Activated CD4-positive, alpha-beta memory T cell treated with anti-CD3 and anti-CD28 coated beads, Interleukin-2, amount 10 ng/mL, durations not matched to agents 7 days and 5 days (primary cell): ENCODE measurements at regions not wholly inside any gene's neighbourhood (a gene's known extent, or its start where the extent isn't known, plus 50 kb on each side); places are given as distances from the start of the nearest gene placed in this dataset.
"Not testable (repeated sequence)": the region's sequence is repeated elsewhere in the genome, so short reads cannot be mapped to it uniquely, and the experiment has no call there.

Source experiments
- CTCF ChIA-PET: fragments of 350-600 bp; sonication (Branson Sonifier 250); formaldehyde crosslinking; loops from one replicate; lab custom pipeline; 2021; ENCODE audit warnings: antibody characterized with exemption, inconsistent platforms; lab: Charles Lee
- POLR2A ChIA-PET: fragments of 350-600 bp; sonication (Branson Sonifier 250); formaldehyde crosslinking; loops from one replicate; lab custom pipeline; 2021; ENCODE audit warnings: antibody characterized with exemption; lab: Charles Lee
- DNase-seq: peaks from one replicate; pipeline ENCODE4 v3.0.0-alpha.2; 2020
- H3K27ac Mint-ChIP-seq: one replicate; pipeline ENCODE4 v1.8.0; 2021; ENCODE audit warnings: mild to moderate bottlenecking, mixed read lengths
- H3K27me3 Mint-ChIP-seq: one replicate; pipeline ENCODE4 v1.8.0; 2021; ENCODE audit warnings: mixed read lengths
- H3K36me3 Mint-ChIP-seq: one replicate; pipeline ENCODE4 v1.8.0; 2021; ENCODE audit warnings: low read depth, mixed read lengths
- H3K4me1 Mint-ChIP-seq: one replicate; pipeline ENCODE4 v1.8.0; 2021; ENCODE audit warnings: mixed read lengths
- H3K4me3 Mint-ChIP-seq: one replicate; pipeline ENCODE4 v1.8.0; 2021; ENCODE audit warnings: mild to moderate bottlenecking, mixed read lengths
- H3K9me3 Mint-ChIP-seq: one replicate; pipeline ENCODE4 v1.8.0; 2021; ENCODE audit warnings: mixed read lengths

DNA sequence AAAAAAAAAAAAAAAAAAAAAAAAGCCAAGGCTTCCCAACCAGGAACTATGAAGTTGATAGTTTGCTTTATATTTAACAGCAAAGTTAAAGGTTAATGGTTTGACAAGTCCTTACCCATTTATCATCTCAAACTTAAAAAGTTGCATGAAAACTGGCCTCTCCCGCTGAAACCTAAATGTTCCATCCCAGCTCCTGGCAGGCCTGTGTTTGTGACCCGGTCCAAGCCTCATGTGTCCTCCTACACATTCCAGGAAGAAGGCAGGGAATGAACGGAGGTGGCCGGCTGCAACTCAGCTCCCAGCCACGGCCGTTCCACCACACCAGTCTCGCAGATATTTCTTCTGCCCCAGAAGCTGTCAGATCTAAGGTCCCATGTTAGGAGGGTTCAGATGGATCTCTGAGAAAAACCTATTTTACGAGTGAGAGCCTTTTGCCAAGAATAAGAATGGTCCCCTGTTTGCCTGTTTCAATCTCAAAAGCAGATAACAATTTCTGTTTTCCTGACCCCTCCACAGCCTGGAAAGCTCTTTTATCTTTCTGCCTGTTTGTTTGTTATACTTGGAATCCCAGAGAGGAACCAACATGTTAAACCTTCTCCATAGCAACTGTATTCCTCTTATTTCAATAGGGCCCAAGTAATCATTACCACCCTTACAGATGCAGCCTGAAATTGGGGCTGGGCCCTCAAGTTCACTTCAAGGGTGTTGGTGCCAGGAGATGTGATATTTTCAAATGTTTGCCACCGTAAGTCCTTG lies 56.5 kb downstream of the KCTD12 start:
- ChIA-PET CTCF (interaction anchor here (1.1 kb wide), 2 partner anchors 56 to 74 kb away, joined by 3 read pairs; no protein-coding TSS in a partner anchor), POLR2A (no interaction called here)
- Mint-ChIP-seq H3K4me1 (peaks cover 4% of the 10 kb centered on the region), H3K36me3 (no peaks in the 10 kb centered on the region), H3K9me3 (no peaks in the 10 kb centered on the region), H3K27me3 (peaks cover 4% of the 10 kb centered on the region), H3K4me3 (no peak overlapping the region), H3K27ac (no peak overlapping the region)
- no peak for DNase-seq

DNA sequence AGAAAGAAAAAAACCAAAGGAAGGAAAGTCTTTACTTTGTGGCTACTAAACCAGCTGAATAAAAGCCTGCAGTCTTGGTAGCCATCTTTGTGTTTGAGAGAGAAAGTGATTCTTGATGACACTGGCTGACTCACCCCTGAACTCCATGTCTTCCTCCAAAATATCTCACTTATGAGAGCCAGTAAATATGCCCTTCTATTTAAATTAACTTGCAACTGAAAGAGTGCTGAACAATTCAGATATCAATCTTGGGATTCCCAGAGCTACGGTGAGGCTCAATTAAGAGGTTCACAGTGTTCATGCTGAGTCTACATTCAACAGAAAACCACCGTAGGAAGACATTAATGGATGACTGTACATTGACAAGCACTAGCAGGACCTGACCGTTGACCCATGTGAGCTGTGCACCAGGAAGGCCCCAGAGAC lies 57.9 kb downstream of the KCTD12 start:
- POLR2A ChIA-PET: no interaction called here
- Mint-ChIP-seq H3K4me1 (peaks cover 4% of the 10 kb centered on the region), H3K4me3 (no peak overlapping the region), H3K9me3 (no peaks in the 10 kb centered on the region), H3K36me3 (no peaks in the 10 kb centered on the region), H3K27ac (no peak overlapping the region), H3K27me3 (peaks cover 4% of the 10 kb centered on the region)
- CTCF ChIA-PET: interaction anchor here (0.7 to 1.1 kb wide), 2 partner anchors 57 kb away, joined by 3 read pairs; no protein-coding TSS in a partner anchor
- DNase-seq: no peak

DNA sequence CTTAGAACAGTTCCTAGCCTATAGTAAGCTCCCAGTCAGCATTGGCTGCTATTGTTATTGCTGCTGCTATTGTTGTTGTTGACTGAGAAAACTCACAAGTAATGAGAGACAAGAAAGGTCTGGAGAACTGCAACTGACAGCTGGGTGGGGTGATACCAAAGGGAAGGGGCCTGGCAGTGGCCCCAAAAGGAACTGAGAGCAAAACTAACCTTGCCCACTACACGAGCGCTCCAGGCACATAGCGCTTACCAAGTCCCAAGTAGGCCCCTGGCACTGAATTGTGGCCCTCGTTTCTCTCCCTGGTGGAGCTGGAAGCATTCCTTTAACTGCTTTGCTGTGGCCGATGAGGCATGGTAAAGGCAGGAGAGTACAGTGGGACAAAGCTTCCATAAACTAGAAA lies 59.7 kb downstream of the KCTD12 start:
- no peak for DNase-seq
- Mint-ChIP-seq H3K4me3 (no peak overlapping the region), H3K4me1 (peaks cover 4% of the 10 kb centered on the region), H3K27me3 (peaks cover 4% of the 10 kb centered on the region), H3K27ac (no peak overlapping the region), H3K36me3 (no peaks in the 10 kb centered on the region), H3K9me3 (no peaks in the 10 kb centered on the region)
- ChIA-PET CTCF (interaction anchor here (1.6 kb wide), 1 partner anchor 77 kb away, joined by 5 read pairs; no protein-coding TSS in a partner anchor), POLR2A (no interaction called here)

DNA sequence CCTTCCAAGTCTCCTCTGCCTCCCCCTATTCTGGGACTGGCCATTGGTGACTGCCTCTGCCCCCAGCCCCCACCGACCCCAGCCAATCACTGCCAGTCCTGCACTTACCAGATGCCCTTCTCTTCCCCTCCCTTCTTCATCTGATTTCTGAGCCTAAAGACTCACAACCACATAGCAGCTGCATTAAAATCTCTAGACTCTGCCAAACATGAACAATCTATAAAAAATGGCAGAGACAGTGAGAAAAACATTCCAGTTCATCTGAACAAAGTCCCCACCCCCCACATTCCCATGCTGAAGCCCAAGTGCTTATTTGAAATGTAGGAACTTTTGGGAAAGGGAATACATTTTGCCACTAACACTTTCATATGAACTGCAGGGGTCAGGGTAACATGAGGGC lies 60.8 kb downstream of the KCTD12 start:
- Mint-ChIP-seq H3K4me1 (peaks cover 4% of the 10 kb centered on the region), H3K36me3 (no peaks in the 10 kb centered on the region), H3K27ac (no peak overlapping the region), H3K4me3 (no peak overlapping the region), H3K9me3 (no peaks in the 10 kb centered on the region), H3K27me3 (peaks cover 4% of the 10 kb centered on the region)
- DNase-seq: no peak
- ChIA-PET POLR2A (interaction anchor here (1.6 kb wide), 1 partner anchor 60 kb away, joined by 3 read pairs; no protein-coding TSS in a partner anchor), CTCF (interaction anchor here (1.6 kb wide), 1 partner anchor 78 kb away, joined by 5 read pairs; no protein-coding TSS in a partner anchor)

DNA sequence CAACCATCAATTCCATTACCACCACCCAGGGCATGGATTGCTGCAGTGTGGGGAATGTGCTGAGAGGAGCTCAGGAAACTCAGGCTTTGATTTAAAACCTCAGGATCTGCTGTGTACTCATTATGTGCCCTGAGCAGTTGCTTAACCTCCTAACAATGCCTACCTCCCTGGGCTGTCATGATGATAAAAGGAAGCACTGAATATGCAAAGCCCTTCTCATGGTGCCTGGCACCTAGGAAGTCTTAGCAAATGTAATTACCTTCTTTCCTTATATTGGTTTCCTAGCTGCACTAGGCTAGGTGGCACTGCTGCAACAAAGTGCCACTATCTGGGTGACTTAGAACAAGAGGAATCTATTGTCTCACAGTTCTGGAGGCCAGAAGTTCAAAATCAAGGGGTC lies 62.2 kb downstream of the KCTD12 start:
- ChIA-PET POLR2A (interaction anchor here (1.6 kb wide), 1 partner anchor 61 kb away, joined by 3 read pairs; no protein-coding TSS in a partner anchor), CTCF (interaction anchor here (1.1 kb wide), 1 partner anchor 62 kb away, joined by 5 read pairs; no protein-coding TSS in a partner anchor)
- Mint-ChIP-seq H3K4me3 (no peak overlapping the region), H3K9me3 (no peaks in the 10 kb centered on the region), H3K4me1 (peaks cover 4% of the 10 kb centered on the region), H3K36me3 (no peaks in the 10 kb centered on the region), H3K27me3 (peaks cover 2% of the 10 kb centered on the region), H3K27ac (no peak overlapping the region)
- DNase-seq: no peak

DNA sequence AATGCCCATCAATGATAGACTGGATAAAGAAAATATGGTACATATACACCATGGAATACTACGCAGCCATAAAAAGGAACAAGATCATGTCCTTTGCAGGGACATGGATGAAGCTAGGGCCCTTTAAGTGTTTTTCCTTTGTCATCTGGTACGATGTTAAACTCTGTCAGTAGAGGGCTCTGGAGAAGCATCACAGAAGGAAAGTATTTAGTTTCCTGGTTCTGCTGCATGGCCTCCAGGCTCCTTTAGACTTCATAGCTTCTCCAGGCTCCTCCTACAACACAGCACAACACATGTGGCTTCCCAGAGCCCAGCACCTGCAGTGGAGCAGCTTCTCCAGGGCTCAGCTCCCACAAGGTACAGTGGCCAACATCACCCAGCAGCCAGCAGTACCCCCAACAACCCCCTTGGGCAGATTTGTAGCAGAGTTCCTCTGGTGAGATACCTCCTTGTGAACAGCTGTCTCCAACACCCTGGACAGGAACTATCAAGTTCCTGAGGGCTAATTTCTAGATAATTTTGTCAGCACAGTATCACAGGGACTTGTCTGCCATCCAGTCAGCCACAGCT lies 63.4 kb downstream of the KCTD12 start:
- CTCF ChIA-PET: interaction anchor here (0.7 to 1.7 kb wide), 5 partner anchors 62 to 86 kb away, joined by 3 to 10 read pairs (median 5); no protein-coding TSS in a partner anchor
- DNase-seq: no peak

DNA sequence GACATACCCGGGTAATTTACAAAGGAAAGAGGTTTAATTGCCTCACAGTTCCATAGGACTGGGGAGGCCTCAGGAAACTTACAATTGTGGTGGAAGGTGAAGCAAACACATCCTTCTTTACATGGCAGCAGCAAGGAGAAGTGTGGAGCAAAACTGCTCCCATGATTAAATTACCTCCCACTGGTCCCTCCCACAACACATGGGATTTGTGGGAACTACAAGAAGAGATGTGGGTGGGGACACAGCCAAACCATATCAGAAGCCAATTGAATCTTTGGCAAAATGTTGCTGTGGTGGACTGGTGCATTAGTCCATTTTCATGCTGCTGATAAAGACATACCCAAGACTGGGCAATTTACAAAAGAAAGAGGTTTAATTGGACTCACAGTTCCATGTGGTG lies 65.0 kb downstream of the KCTD12 start:
- H3K9me3 Mint-ChIP-seq, POLR2A ChIA-PET, DNase-seq, H3K36me3 Mint-ChIP-seq, H3K27ac Mint-ChIP-seq, H3K4me3 Mint-ChIP-seq, H3K4me1 Mint-ChIP-seq: not testable (repeated sequence)
- peaks cover 13% of the 10 kb centered on the region for H3K27me3 Mint-ChIP-seq
- CTCF ChIA-PET: interaction anchor here (1.5 kb wide), 1 partner anchor 82 kb away, joined by 5 read pairs; no protein-coding TSS in a partner anchor

More for the DNA sequence above, 63.4 kb downstream of the KCTD12 start:
- H3K4me3 Mint-ChIP-seq: no peak overlapping the region
- H3K9me3 Mint-ChIP-seq: no peaks in the 10 kb centered on the region
- H3K27me3 Mint-ChIP-seq: peaks cover 9% of the 10 kb centered on the region
- no peak overlapping the region for H3K27ac Mint-ChIP-seq
- POLR2A ChIA-PET: interaction anchor here (1.0 kb wide), 1 partner anchor 63 kb away, joined by 3 read pairs; the partner anchor contains the start of gene KCTD12
- H3K4me1 Mint-ChIP-seq: no peaks in the 10 kb centered on the region
- no peaks in the 10 kb centered on the region for H3K36me3 Mint-ChIP-seq

DNA sequence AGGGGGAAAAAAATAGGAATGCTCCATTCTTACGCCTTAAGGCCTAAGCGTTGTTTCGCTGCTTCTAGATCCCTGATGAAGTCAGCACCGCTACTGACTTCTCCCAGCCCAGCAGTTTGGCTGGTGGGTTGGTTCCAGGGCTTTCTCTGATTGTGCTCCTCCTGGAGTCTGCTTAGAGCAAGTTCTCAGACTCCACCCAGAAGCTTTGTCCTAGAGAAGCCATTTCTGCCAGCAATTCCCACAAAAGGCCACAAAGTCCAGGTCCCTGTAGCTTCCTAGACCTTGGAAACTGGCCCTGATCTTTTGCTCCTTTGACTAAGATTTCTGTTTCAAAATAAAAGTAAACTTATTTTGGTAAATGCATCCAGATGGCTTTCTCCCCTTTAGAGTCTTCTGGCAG lies 65.4 kb downstream of the KCTD12 start:
- Mint-ChIP-seq H3K27me3 (peaks cover 17% of the 10 kb centered on the region), H3K36me3 (no peaks in the 10 kb centered on the region), H3K27ac (no peak overlapping the region), H3K9me3 (no peaks in the 10 kb centered on the region), H3K4me3 (no peak overlapping the region), H3K4me1 (no peaks in the 10 kb centered on the region)
- POLR2A ChIA-PET: no interaction called here
- DNase-seq: no peak
- CTCF ChIA-PET: no interaction called here

DNA sequence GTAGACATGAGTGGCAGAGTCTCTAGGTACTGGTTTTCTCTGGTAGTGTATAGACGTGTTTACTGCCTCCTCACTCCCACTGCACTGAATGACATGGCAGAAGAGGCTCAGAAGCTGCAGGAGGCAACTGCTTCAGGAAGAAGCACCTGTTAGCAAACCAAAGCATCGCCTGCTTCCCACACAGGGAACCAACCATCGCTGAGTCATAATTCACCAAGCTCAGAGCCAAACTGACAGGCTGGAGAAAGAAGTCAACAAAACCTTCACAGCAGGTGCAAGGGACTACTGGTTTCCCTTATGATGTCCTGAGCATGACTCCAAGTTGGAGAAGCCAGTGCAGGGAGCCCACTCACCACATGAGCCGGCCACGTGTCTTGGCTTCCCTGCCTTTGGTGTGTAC lies 69.8 kb downstream of the KCTD12 start:
- DNase-seq: no peak
- Mint-ChIP-seq H3K4me3 (no peak overlapping the region), H3K27me3 (peaks cover 31% of the 10 kb centered on the region), H3K27ac (no peak overlapping the region), H3K4me1 (no peaks in the 10 kb centered on the region), H3K9me3 (no peaks in the 10 kb centered on the region), H3K36me3 (no peaks in the 10 kb centered on the region)
- ChIA-PET POLR2A (no interaction called here), CTCF (interaction anchor here (1.4 kb wide), 1 partner anchor 164 kb away, joined by 4 read pairs; no protein-coding TSS in a partner anchor)

DNA sequence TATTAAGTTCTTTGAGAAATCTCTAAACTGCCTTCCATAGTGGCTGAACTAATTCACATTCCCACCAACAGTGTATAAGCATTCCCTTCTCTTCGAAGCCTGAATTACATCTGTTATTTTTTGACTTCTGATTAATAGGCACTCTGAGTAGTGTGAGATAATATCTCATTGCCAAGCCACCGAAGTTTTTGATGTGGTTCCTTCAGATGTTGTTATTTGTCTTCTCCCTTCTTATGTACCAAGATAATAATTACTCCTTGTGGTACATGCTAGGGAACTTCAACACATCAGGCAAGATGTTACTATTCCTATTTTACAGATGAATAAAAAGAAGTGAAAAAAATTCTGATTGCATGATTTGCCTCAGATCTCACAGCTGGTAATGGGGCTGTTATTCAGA lies 70.9 kb downstream of the KCTD12 start:
- Mint-ChIP-seq H3K9me3 (no peaks in the 10 kb centered on the region), H3K4me1 (no peaks in the 10 kb centered on the region), H3K36me3 (no peaks in the 10 kb centered on the region), H3K27me3 (peaks cover 33% of the 10 kb centered on the region), H3K4me3 (no peak overlapping the region), H3K27ac (no peak overlapping the region)
- ChIA-PET POLR2A (no interaction called here), CTCF (no interaction called here)
- no peak for DNase-seq

DNA sequence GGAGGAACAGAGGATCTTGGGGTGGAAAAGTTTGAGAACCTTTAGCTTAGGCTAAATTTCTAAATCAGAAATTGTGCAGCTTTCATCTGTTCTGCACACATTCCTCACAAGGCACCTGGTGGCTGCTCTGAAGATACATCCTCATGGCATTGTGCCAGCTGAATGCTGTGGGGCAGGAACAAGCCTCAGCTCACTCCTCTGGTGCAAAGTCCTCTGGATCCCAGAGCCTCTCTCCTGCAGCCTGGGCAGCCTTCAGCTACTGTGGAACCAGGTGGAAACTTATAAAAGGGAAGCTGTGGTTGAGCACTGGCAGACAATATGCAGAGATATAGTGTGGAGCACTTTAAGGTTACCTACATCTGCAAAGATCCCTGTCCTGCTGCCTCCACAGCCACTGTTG lies 72.3 kb downstream of the KCTD12 start:
- Mint-ChIP-seq H3K36me3 (no peaks in the 10 kb centered on the region), H3K4me1 (no peaks in the 10 kb centered on the region), H3K27me3 (peaks cover 34% of the 10 kb centered on the region), H3K27ac (no peak overlapping the region), H3K4me3 (no peak overlapping the region), H3K9me3 (peaks cover 4% of the 10 kb centered on the region)
- ChIA-PET CTCF (no interaction called here), POLR2A (no interaction called here)
- no peak for DNase-seq

DNA sequence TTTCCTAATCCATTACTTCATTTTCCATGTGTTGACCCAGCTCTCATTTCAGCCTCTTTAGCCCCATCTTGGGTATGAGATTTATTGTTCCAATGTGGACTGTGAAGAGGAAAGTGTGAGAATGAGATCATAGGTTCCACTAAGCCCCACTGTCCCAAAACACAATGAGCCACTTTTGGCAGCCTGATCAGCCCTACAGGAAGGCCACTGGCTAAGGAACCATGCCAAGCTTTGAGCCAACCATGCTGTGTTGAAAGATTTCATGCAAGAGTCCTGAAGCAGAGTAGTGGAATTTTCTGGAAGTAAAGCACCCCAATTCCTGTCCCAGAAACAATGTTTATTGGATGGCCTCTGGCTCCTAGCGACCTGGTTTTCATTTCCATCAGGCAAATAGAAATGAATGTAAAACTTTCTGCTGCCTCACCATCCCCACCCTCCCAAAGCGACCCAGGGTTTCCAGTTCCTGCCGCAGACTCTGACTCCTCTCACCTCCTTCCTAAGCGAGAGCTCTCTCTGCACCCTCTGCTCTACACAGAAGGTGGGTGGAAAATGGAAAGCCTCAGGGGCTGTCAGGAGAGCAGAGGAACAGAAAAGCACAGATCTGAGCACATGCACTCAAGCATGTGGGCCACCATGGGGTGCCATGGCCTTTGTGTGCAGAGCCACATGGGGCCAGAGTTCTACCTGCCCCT lies 73.1 kb downstream of the KCTD12 start:
- Mint-ChIP-seq H3K4me1 (no peaks in the 10 kb centered on the region), H3K4me3 (no peak overlapping the region), H3K9me3 (peaks cover 4% of the 10 kb centered on the region), H3K27me3 (peaks cover 29% of the 10 kb centered on the region), H3K27ac (no peak overlapping the region), H3K36me3 (no peaks in the 10 kb centered on the region)
- DNase-seq: no peak
- POLR2A ChIA-PET: no interaction called here
- CTCF ChIA-PET: no interaction called here
